Endothelial cell of umbilical vein (primary cell): ENCODE measurements at regions not wholly inside any gene's neighbourhood (a gene's known extent, or its start where the extent isn't known, plus 50 kb on each side); places are given as distances from the start of the nearest gene placed in this dataset.

Experiments
- BruUV-seq: library from RNA; stranded (reverse); fragments of 400-500 nt; replicated peaks from 2 replicates; lab custom pipeline; 2021; lab: Mats Ljungman, UMichigan
- CTCF ChIA-PET: fragments of 300-600, 350-600 bp; sonication (Branson Sonifier 250); formaldehyde crosslinking; loops from one replicate; lab custom pipeline; 2021; ENCODE audit warnings: antibody characterized with exemption, inconsistent platforms; lab: Charles Lee
- POLR2A ChIA-PET: fragments of 300-600, 350-600 bp; sonication (Branson Sonifier 250); formaldehyde crosslinking; loops from one replicate; lab custom pipeline; 2021; ENCODE audit warnings: antibody characterized with exemption, inconsistent platforms; lab: Charles Lee
- DNase-seq: peaks from one replicate; pipeline ENCODE4 v3.0.0-alpha.2; 2011; ENCODE audit warnings: low read depth, low spot score
- FAIRE-seq: peaks from 2 replicates; lab custom pipeline; 2011; peaks lifted over from hg19 to GRCh38; lab: Jason Lieb, UNC
- H2AFZ ChIP-seq: 2 replicates; pipeline ENCODE4 v1.6.0; 2012; ENCODE audit warnings: low read depth, low read length, control low read depth, inconsistent platforms
- H3K27ac ChIP-seq: 2 replicates; pipeline ENCODE4 v1.5.1; 2011; ENCODE audit warnings: low read depth, mild to moderate bottlenecking, control low read depth, low read length, moderate library complexity; ENCODE audit not compliant: insufficient read depth
- H3K27me3 ChIP-seq, 2 experiments: 2 replicates each; pipeline versions ENCODE4 v1.6.0 to v1.6.1; 2011; ENCODE audit warnings: low read length in 2 of 2, mixed read lengths in 1 of 2; ENCODE audit not compliant: control insufficient read depth in 2 of 2, insufficient read depth in 2 of 2
- H3K36me3 ChIP-seq, 2 experiments: 2 replicates in 1 of 2; 3 replicates in 1 of 2; pipeline ENCODE4 v1.5.1; 2011; ENCODE audit warnings: low read length in 2 of 2, mild to moderate bottlenecking in 1 of 2, moderate library complexity in 1 of 2; ENCODE audit not compliant: control insufficient read depth in 2 of 2, insufficient read depth in 2 of 2; ENCODE audit errors: extremely low read depth in 1 of 2
- H3K4me1 ChIP-seq: 3 replicates; pipeline ENCODE4 v1.5.1; 2011; ENCODE audit warnings: mild to moderate bottlenecking, low read length; ENCODE audit not compliant: control insufficient read depth, insufficient read depth; ENCODE audit errors: extremely low read depth
- H3K4me2 ChIP-seq: 2 replicates; pipeline ENCODE4 v1.6.1; 2011; ENCODE audit warnings: low read length, control low read depth, mixed read lengths; ENCODE audit not compliant: insufficient read depth
- H3K4me3 ChIP-seq, 3 experiments: fragments of 200-600 bp in 1 of 3; sonication (generic), shearing (Covaris generic) in 1 of 3; replicated peaks in 1 of 3; 2 replicates each; pipeline ENCODE4 v1.5.1; 2011 to 2016; ENCODE audit warnings: control low read depth in 3 of 3, low read length in 3 of 3, mild to moderate bottlenecking in 2 of 3, inconsistent platforms in 1 of 3, low read depth in 1 of 3, moderate library complexity in 1 of 3; ENCODE audit not compliant: insufficient read depth in 1 of 3
- H3K79me2 ChIP-seq: 2 replicates; pipeline ENCODE4 v1.6.0; 2012; ENCODE audit warnings: low read length, inconsistent platforms; ENCODE audit not compliant: control insufficient read depth, insufficient read depth
- H3K9ac ChIP-seq: replicated peaks from 2 replicates; pipeline ENCODE3; 2011; ENCODE audit warnings: low read length, control low read depth; ENCODE audit not compliant: insufficient read depth; ENCODE audit errors: extremely low read depth
- H3K9me1 ChIP-seq: replicated peaks from 3 replicates; pipeline ENCODE4 v1.6.0; 2011; ENCODE audit warnings: mild to moderate bottlenecking, low read length; ENCODE audit not compliant: control insufficient read depth, insufficient read depth; ENCODE audit errors: extremely low read depth
- H3K9me3 ChIP-seq: replicated peaks from 2 replicates; pipeline ENCODE4 v1.5.1; 2012; ENCODE audit warnings: low read length, inconsistent platforms; ENCODE audit not compliant: control insufficient read depth, insufficient read depth
- H4K20me1 ChIP-seq: replicated peaks from 2 replicates; pipeline ENCODE3; 2011; ENCODE audit warnings: mild to moderate bottlenecking, low read length; ENCODE audit not compliant: control insufficient read depth, insufficient read depth; ENCODE audit errors: extremely low read depth
- CTCF ChIP-seq, 2 donors: IDR thresholded peaks; 1 replicate in 1 of 2; 2 replicates in 1 of 2; pipeline ENCODE4 v1.5.1; 2011; ENCODE audit warnings: low read length in 2 of 2, mild to moderate bottlenecking in 2 of 2, moderate library complexity in 2 of 2, control low read depth in 1 of 2, inconsistent platforms in 1 of 2, low read depth in 1 of 2; ENCODE audit not compliant: insufficient read depth in 1 of 2; ENCODE audit errors: extremely low read depth in 1 of 2
- EZH2 ChIP-seq: IDR thresholded peaks from 2 replicates; pipeline ENCODE4 v1.6.1; 2012; ENCODE audit warnings: borderline replicate concordance, low read depth, mild to moderate bottlenecking, moderate library complexity, low read length, inconsistent platforms; ENCODE audit not compliant: severe bottlenecking
- FOS ChIP-seq: IDR thresholded peaks from 2 replicates; pipeline ENCODE4 v1.6.1; 2011; ENCODE audit warnings: mild to moderate bottlenecking, low read length, moderate library complexity, borderline replicate concordance; ENCODE audit not compliant: insufficient read depth
- GATA2 ChIP-seq: IDR thresholded peaks from 2 replicates; pipeline ENCODE4 v1.7.0; 2011; ENCODE audit warnings: low read depth, mild to moderate bottlenecking, moderate library complexity, mixed read lengths, low read length; ENCODE audit not compliant: insufficient read length, insufficient read depth
- JUN ChIP-seq: IDR thresholded peaks from 2 replicates; pipeline ENCODE4 v1.6.1; 2011; ENCODE audit warnings: borderline replicate concordance, low read depth; ENCODE audit not compliant: insufficient read length, insufficient read depth
- MAX ChIP-seq: IDR thresholded peaks from 2 replicates; pipeline ENCODE4 v1.6.1; 2011; ENCODE audit not compliant: insufficient read depth, insufficient read length
- MYC ChIP-seq: IDR thresholded peaks from one replicate; pipeline ENCODE4 v1.6.1; 2011; ENCODE audit warnings: mild to moderate bottlenecking, low read depth, low read length
- POLR2A ChIP-seq: IDR thresholded peaks from 2 replicates; pipeline ENCODE4 v1.6.1; 2012; ENCODE audit warnings: low read depth, mild to moderate bottlenecking, control low read depth, low read length
- POLR2AphosphoS5 ChIP-seq: IDR thresholded peaks from 2 replicates; pipeline ENCODE4 v1.6.1; 2012; ENCODE audit warnings: low read depth, mild to moderate bottlenecking, control low read depth, low read length, moderate library complexity; ENCODE audit not compliant: insufficient read depth
- dilution Hi-C: fragments of 300-500 bp; cut with MboI; formaldehyde crosslinking; loops from one replicate; pipeline ENCODE4 v1.15.0; 2019; ENCODE audit warnings: low sequenced_read_pairs; ENCODE audit not compliant: extremely low pct_ligation_motif_present
- intact Hi-C: fragments of 100-400 bp; cut with micrococcal nuclease; formaldehyde crosslinking; loops from one replicate; pipeline ENCODE4 v1.10.0; 2022

GRCh38 chr1:239784896-239785295 lies 306.8 kb upstream of the FMN2 start:
- Histone ChIP-seq H3K9me3 (peaks cover 5% of the 10 kb centered on the region), H3K9me1 (no peaks in the 10 kb centered on the region), H3K27me3 (no peaks in the 10 kb centered on the region), H3K79me2 (no peaks in the 10 kb centered on the region), H3K27ac (no peak overlapping the region), H3K9ac (no peak overlapping the region), H2AFZ (no peak overlapping the region), H4K20me1 (no peaks in the 10 kb centered on the region), H3K4me1 (no peaks in the 10 kb centered on the region), H3K36me3 (no peaks in the 10 kb centered on the region), H3K4me2 (no peak overlapping the region), H3K4me3 (no peak overlapping the region)
- CTCF ChIA-PET, result no interaction called here
- FAIRE-seq, result no peak
- intact Hi-C loops, result no loop called here
- DNase-seq, result no peak
- TF ChIP-seq FOS (no peak), CTCF (IDR thresholded peaks at IDR 0.05; ENCODE audit: extremely low read depth in 1 of 2, insufficient read depth in 1 of 2, low read depth in 1 of 2, low read length in 2 of 2) (no peak), POLR2A (no peak), MYC (no peak), MAX (no peak), GATA2 (no peak), JUN (no peak), POLR2AphosphoS5 (no peak), EZH2 (no peak)
- POLR2A ChIA-PET, result no interaction called here
- BruUV-seq, result no TSS peak
- dilution Hi-C loops, result no loop called here
